GM12878 (cell line): ENCODE measurements at regions not wholly inside any gene's neighbourhood (a gene's known extent, or its start where the extent isn't known, plus 50 kb on each side); places are given as distances from the start of the nearest gene placed in this dataset.
A peak's percentile ranks its signal among the peaks of the same experiment; 100 is the strongest.

Experiments
- ATF3 ChIP-seq: IDR thresholded peaks from 2 replicates; pipeline ENCODE4 v1.6.1; 2011; ENCODE audit warnings: low read depth, mild to moderate bottlenecking, low read length, moderate library complexity, borderline replicate concordance; ENCODE audit errors: extremely low read depth
- CEBPZ ChIP-seq: fragments of 150-350 bp; IDR thresholded peaks from 2 replicates; pipeline ENCODE4 v1.6.1; 2016; ENCODE audit warnings: low read depth, low read length
- CREB1 ChIP-seq: IDR thresholded peaks from 2 replicates; pipeline ENCODE4 v1.6.1; 2012; ENCODE audit warnings: low read depth, mild to moderate bottlenecking, inconsistent platforms
- CTCF ChIP-seq, 3 experiments: IDR thresholded peaks in 2 of 3; conservative IDR thresholded peaks in 1 of 3; 2 replicates each; pipeline ENCODE4 v1.5.1; 2011; ENCODE audit warnings: low read depth in 3 of 3, low read length in 3 of 3, mild to moderate bottlenecking in 3 of 3, control low read depth in 2 of 3, moderate library complexity in 2 of 3, inconsistent platforms in 1 of 3, mixed read lengths in 1 of 3; ENCODE audit not compliant: control insufficient read depth in 2 of 3, insufficient read depth in 1 of 3; ENCODE audit errors: extremely low read depth in 1 of 3
- E2F4 ChIP-seq: IDR thresholded peaks from 2 replicates; pipeline ENCODE4 v1.6.1; 2012; ENCODE audit warnings: low read depth, low read length, improper control_type of control experiment
- FOXM1 ChIP-seq: IDR thresholded peaks from 2 replicates; pipeline ENCODE4 v1.6.1; 2012; ENCODE audit warnings: low read depth, mild to moderate bottlenecking, inconsistent platforms, low read length, moderate library complexity
- JUND ChIP-seq: IDR thresholded peaks from 2 replicates; pipeline ENCODE4 v1.6.1; 2012; ENCODE audit warnings: low read depth, mild to moderate bottlenecking, low read length, improper control_type of control experiment, moderate library complexity
- MAX ChIP-seq: IDR thresholded peaks from 2 replicates; pipeline ENCODE4 v1.6.1; 2012; ENCODE audit warnings: low read depth, low read length, improper control_type of control experiment
- NRF1 ChIP-seq: conservative IDR thresholded peaks from 2 replicates; pipeline ENCODE4 v1.6.1; 2011; ENCODE audit warnings: mild to moderate bottlenecking, low read depth, low read length, improper control_type of control experiment
- RAD21 ChIP-seq: IDR thresholded peaks from 2 replicates; pipeline ENCODE4 v1.6.1; 2011; ENCODE audit warnings: mild to moderate bottlenecking, low read depth, low read length, moderate library complexity; ENCODE audit not compliant: insufficient read depth
- SPI1 ChIP-seq: IDR thresholded peaks from 2 replicates; pipeline ENCODE4 v1.6.1; 2011; ENCODE audit warnings: low read depth, mild to moderate bottlenecking, low read length, moderate library complexity, borderline replicate concordance; ENCODE audit not compliant: insufficient read depth
- SREBF2 ChIP-seq: IDR thresholded peaks from 2 replicates; pipeline ENCODE4 v1.6.1; 2012; ENCODE audit warnings: mild to moderate bottlenecking, low read length
- ZNF274 ChIP-seq: IDR thresholded peaks from one replicate; pipeline ENCODE4 v1.8.0; 2011; ENCODE audit not compliant: insufficient read length, insufficient read depth

- no peak for TF ChIP-seq NRF1
- peak; percentile 14 to 29 (median 29); a peak in 2 of 6 replicates for TF ChIP-seq CTCF (IDR thresholded peaks at IDR 0.05 in 2 of 3, conservative IDR thresholded peaks at IDR 0.05 in 1 of 3; ENCODE audit: control insufficient read depth in 2 of 3, extremely low read depth in 1 of 3, insufficient read depth in 1 of 3, low read depth in 3 of 3, low read length in 3 of 3)
- peak; percentile 66 for TF ChIP-seq RAD21
- TF ChIP-seq JUND, result no peak
- TF ChIP-seq FOXM1, result no peak
- no peak for TF ChIP-seq E2F4
- no peak for TF ChIP-seq ZNF274
- TF ChIP-seq CEBPZ, result no peak
- TF ChIP-seq ATF3, result no peak
- TF ChIP-seq SREBF2, result no peak
- no peak for TF ChIP-seq SPI1
- TF ChIP-seq MAX, result no peak
- no peak for TF ChIP-seq CREB1
Measured at GRCh38 chr6:8539453-8539852, 104.1 kb upstream of the SLC35B3 start.
